B cell (primary cell): ENCODE measurements at regions not wholly inside any gene's neighbourhood (a gene's known extent, or its start where the extent isn't known, plus 50 kb on each side); places are given as distances from the start of the nearest gene placed in this dataset.

Experiments
- ATAC-seq: fragments of 200-7000 bp; cut with Tn5 transposase; one replicate; pipeline ENCODE4 v1.10.0; 2021; ENCODE audit warnings: low read depth, mild to moderate bottlenecking, moderate number of reproducible peaks, moderate library complexity
- CTCF ChIA-PET: fragments of 350-600 bp; sonication (Branson Sonifier 250); formaldehyde crosslinking; loops from one replicate; lab custom pipeline; 2021; ENCODE audit warnings: antibody characterized with exemption, inconsistent platforms; lab: Charles Lee
- POLR2A ChIA-PET: fragments of 350-600 bp; sonication (Branson Sonifier 250); formaldehyde crosslinking; loops from one replicate; lab custom pipeline; 2021; ENCODE audit warnings: antibody characterized with exemption; lab: Charles Lee
- DNase-seq: peaks from one replicate; pipeline ENCODE4 v3.0.0; 2013
- H2AFZ ChIP-seq: 2 replicates; pipeline ENCODE4 v1.6.1; 2012; ENCODE audit warnings: mild to moderate bottlenecking, low read depth, low read length; ENCODE audit not compliant: insufficient read depth, poor library complexity, severe bottlenecking
- H3K27ac ChIP-seq, 2 donors: 1 replicate in 1 of 2; 2 replicates in 1 of 2; pipeline ENCODE4 v1.5.1; 2012 to 2013; ENCODE audit warnings: low read length in 2 of 2, mild to moderate bottlenecking in 2 of 2, moderate library complexity in 1 of 2
- H3K27me3 ChIP-seq, 4 experiments: fragments of 200-600 bp in 1 of 4; sonication (generic) in 1 of 4; replicated peaks in 1 of 4; 1 replicate in 2 of 4; 2 replicates in 2 of 4; pipeline versions ENCODE4 v1.6.1 to v1.7.0; 2013 to 2016; ENCODE audit warnings: low read length in 3 of 4, mild to moderate bottlenecking in 2 of 4, mixed read lengths in 1 of 4, moderate library complexity in 1 of 4; ENCODE audit not compliant: insufficient read depth in 4 of 4, control insufficient read depth in 3 of 4; ENCODE audit errors: control extremely low read depth in 1 of 4
- H3K36me3 ChIP-seq, 2 experiments: replicated peaks in 1 of 2; 1 replicate in 1 of 2; 2 replicates in 1 of 2; pipeline versions ENCODE4 v1.6.1 to v1.7.1; 2013; ENCODE audit warnings: low read length in 1 of 2; ENCODE audit not compliant: insufficient read depth in 2 of 2, control insufficient read depth in 1 of 2; ENCODE audit errors: control extremely low read depth in 1 of 2, extremely low read depth in 1 of 2
- H3K4me1 ChIP-seq, 2 donors: fragments of 200-600 bp in 1 of 2; sonication (generic) in 1 of 2; 1 replicate in 1 of 2; 2 replicates in 1 of 2; pipeline versions ENCODE4 v1.5.1 to v1.6.1; 2013 to 2017; ENCODE audit warnings: low read length in 2 of 2; ENCODE audit not compliant: control insufficient read depth in 2 of 2, insufficient read depth in 2 of 2
- H3K4me2 ChIP-seq: replicated peaks from 2 replicates; pipeline ENCODE3; 2012; ENCODE audit warnings: mild to moderate bottlenecking, low read depth, low read length; ENCODE audit not compliant: poor library complexity, severe bottlenecking
- H3K4me3 ChIP-seq, 5 experiments: fragments of 200-600 bp in 1 of 5; sonication (generic) in 1 of 5; 1 replicate in 3 of 5; 2 replicates in 2 of 5; pipeline versions ENCODE4 v1.5.1 to v1.7.0; 2011 to 2016; ENCODE audit warnings: low read length in 4 of 5, mild to moderate bottlenecking in 4 of 5, low read depth in 2 of 5, control low read depth in 1 of 5, moderate library complexity in 1 of 5; ENCODE audit not compliant: insufficient read depth in 1 of 5; ENCODE audit errors: control extremely low read depth in 1 of 5, extremely low read depth in 1 of 5
- H3K79me2 ChIP-seq: fragments of 200-600 bp; sonication (generic); one replicate; pipeline ENCODE4 v1.6.0; 2016; ENCODE audit warnings: low read length; ENCODE audit not compliant: control insufficient read depth, insufficient read depth
- H3K9ac ChIP-seq: fragments of 200-600 bp; sonication (generic); 2 replicates; pipeline ENCODE4 v1.6.1; 2017; ENCODE audit warnings: mild to moderate bottlenecking, low read length, moderate library complexity
- H3K9me3 ChIP-seq, 3 donors: one replicate each; pipeline versions ENCODE4 v1.6.1 to v1.7.1; 2013; ENCODE audit warnings: low read length in 2 of 3; ENCODE audit not compliant: control insufficient read depth in 2 of 3, insufficient read depth in 1 of 3; ENCODE audit errors: control extremely low read depth in 1 of 3
- H4K20me1 ChIP-seq: 2 replicates; pipeline ENCODE4 v1.6.0; 2012; ENCODE audit warnings: mild to moderate bottlenecking, low read length; ENCODE audit not compliant: insufficient read depth, control insufficient read depth, poor library complexity, severe bottlenecking
- H3K27ac Mint-ChIP-seq: one replicate; pipeline ENCODE4 v1.8.0; 2021; ENCODE audit warnings: mixed read lengths
- H3K27me3 Mint-ChIP-seq: one replicate; pipeline ENCODE4 v1.8.0; 2021; ENCODE audit warnings: mixed read lengths
- H3K4me1 Mint-ChIP-seq: one replicate; pipeline ENCODE4 v1.8.0; 2021; ENCODE audit warnings: mixed read lengths
- H3K4me3 Mint-ChIP-seq: one replicate; pipeline ENCODE4 v1.8.0; 2021; ENCODE audit warnings: mixed read lengths
- H3K9me3 Mint-ChIP-seq: one replicate; pipeline ENCODE4 v1.8.0; 2022; ENCODE audit warnings: mixed read lengths; ENCODE audit not compliant: insufficient read depth
- EZH2 ChIP-seq: IDR thresholded peaks from 2 replicates; pipeline ENCODE4 v1.6.1; 2012; ENCODE audit warnings: borderline replicate concordance, low read depth, mild to moderate bottlenecking, moderate library complexity, low read length; ENCODE audit not compliant: insufficient read depth, poor library complexity, severe bottlenecking
- WGBS: methylation state at CpG from one replicate; pipeline ENCODE4 v1.1.5; 2013; ENCODE audit warnings: missing lambda C conversion rate; ENCODE audit not compliant: insufficient coverage; 5-methylcytosine and 5-hydroxymethylcytosine counted together
- intact Hi-C: fragments of 100-400 bp; cut with micrococcal nuclease; formaldehyde crosslinking; loops from one replicate; pipeline ENCODE4 v1.10.0; 2022
- TF ChIP-seq, protein P1 (sequence below): fragments of 200-600 bp; IDR thresholded peaks from one replicate; pipeline ENCODE4 v1.8.0; 2022; ENCODE audit warnings: antibody characterized with exemption, mild to moderate bottlenecking

- WGBS, result 89% methylated on average over 24 of the region's 24 CpGs
- intact Hi-C loops, result no loop called here
- ATAC-seq (no peak), DNase-seq (no peak)
- no peak for TF ChIP-seq EZH2
- Histone ChIP-seq H3K4me1 (no peaks in the 10 kb centered on the region), H3K27me3 (no peaks in the 10 kb centered on the region), H3K9ac (no peak overlapping the region), H3K79me2 (no peaks in the 10 kb centered on the region), H3K36me3 (no peaks in the 10 kb centered on the region), H3K27ac (no peak overlapping the region), H3K4me2 (no peak overlapping the region), H4K20me1 (no peaks in the 10 kb centered on the region), H2AFZ (no peak overlapping the region), H3K4me3 (no peak overlapping the region), H3K9me3 (peaks cover 0 to 2% (median 0%) of the 10 kb centered on the region in 3 donors)
- Mint-ChIP-seq H3K9me3 (no peaks in the 10 kb centered on the region), H3K4me3 (no peak overlapping the region), H3K4me1 (no peaks in the 10 kb centered on the region), H3K27ac (no peak overlapping the region), H3K27me3 (peaks cover 18% of the 10 kb centered on the region)
- CTCF ChIA-PET, result no interaction called here
- POLR2A ChIA-PET, result no interaction called here
These were observed 67.2 kb upstream of the RAB6C start for GRCh38 chr2:129912066-129912820.

GRCh38 chr2:129912871-129913694 is 66.4 kb upstream of the RAB6C start:
- no peak overlapping the region for H2AFZ ChIP-seq
- H3K9me3 ChIP-seq, result peaks cover 0 to 4% (median 3%) of the 10 kb centered on the region in 3 donors
- no peaks in the 10 kb centered on the region for H3K79me2 ChIP-seq
- Mint-ChIP-seq H3K27ac (no peak overlapping the region), H3K27me3 (peaks cover 18% of the 10 kb centered on the region), H3K4me1 (no peaks in the 10 kb centered on the region), H3K4me3 (no peak overlapping the region), H3K9me3 (no peaks in the 10 kb centered on the region)
- H3K4me1 ChIP-seq, result no peaks in the 10 kb centered on the region
- DNase-seq (no peak), ATAC-seq (no peak)
- no peaks in the 10 kb centered on the region for H3K36me3 ChIP-seq
- CTCF ChIA-PET, result no interaction called here
- WGBS, result 91% methylated on average over 17 of the region's 17 CpGs
- H3K4me2 ChIP-seq, result no peak overlapping the region
- TF ChIP-seq EZH2, result no peak
- TF ChIP-seq, protein P1, sequence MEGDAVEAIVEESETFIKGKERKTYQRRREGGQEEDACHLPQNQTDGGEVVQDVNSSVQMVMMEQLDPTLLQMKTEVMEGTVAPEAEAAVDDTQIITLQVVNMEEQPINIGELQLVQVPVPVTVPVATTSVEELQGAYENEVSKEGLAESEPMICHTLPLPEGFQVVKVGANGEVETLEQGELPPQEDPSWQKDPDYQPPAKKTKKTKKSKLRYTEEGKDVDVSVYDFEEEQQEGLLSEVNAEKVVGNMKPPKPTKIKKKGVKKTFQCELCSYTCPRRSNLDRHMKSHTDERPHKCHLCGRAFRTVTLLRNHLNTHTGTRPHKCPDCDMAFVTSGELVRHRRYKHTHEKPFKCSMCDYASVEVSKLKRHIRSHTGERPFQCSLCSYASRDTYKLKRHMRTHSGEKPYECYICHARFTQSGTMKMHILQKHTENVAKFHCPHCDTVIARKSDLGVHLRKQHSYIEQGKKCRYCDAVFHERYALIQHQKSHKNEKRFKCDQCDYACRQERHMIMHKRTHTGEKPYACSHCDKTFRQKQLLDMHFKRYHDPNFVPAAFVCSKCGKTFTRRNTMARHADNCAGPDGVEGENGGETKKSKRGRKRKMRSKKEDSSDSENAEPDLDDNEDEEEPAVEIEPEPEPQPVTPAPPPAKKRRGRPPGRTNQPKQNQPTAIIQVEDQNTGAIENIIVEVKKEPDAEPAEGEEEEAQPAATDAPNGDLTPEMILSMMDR, result no peak
- H3K27me3 ChIP-seq, result no peaks in the 10 kb centered on the region
- no peak overlapping the region for H3K4me3 ChIP-seq
- POLR2A ChIA-PET, result no interaction called here
- intact Hi-C loops, result no loop called here
- no peaks in the 10 kb centered on the region for H4K20me1 ChIP-seq
- no peak overlapping the region for H3K9ac ChIP-seq
- no peak overlapping the region for H3K27ac ChIP-seq
